ENCODE measurements at regions not wholly inside any gene's neighbourhood (a gene's known extent, or its start where the extent isn't known, plus 50 kb on each side); places are given as distances from the start of the nearest gene placed in this dataset.

DNA sequence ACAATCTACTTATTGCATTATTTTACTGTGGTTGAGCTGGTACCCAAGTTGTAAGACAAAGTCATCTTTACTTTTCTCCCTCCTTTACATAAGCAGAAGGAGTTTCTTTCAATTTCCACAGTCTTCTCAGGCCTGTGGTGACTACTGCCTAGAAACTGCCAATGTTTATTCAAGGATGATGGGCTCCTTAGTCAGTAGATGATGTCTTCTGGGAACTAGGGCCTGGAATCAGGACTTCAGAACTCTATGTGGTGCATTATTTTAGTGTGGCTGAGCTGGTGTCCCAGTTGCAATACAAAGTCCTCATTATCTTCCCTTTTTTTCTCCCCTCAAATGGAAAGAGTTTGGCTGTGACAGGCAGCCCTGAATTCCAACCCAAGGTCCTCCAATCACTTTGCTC lies 1762.5 kb downstream of the SI start:
- no peak for TF ChIP-seq GATA2 (IDR thresholded peaks at IDR 0.05; ENCODE audit: low read depth, low read length)
- TF ChIP-seq GATA3 (IDR thresholded peaks at IDR 0.05; ENCODE audit: low read depth, low read length): no peak

Measured in SH-SY5Y (cell line).